Peyer's patch (tissue), 4 donors: ENCODE measurements at regions not wholly inside any gene's neighbourhood (a gene's known extent, or its start where the extent isn't known, plus 50 kb on each side); places are given as distances from the start of the nearest gene placed in this dataset.

Source experiments
- CTCF ChIP-seq, 6 experiments: fragments of 450-650 bp in 4 of 6; fragments of 200-600 bp in 2 of 6; sonication (generic) in 1 of 6; IDR thresholded peaks; one replicate each; pipeline ENCODE4 v1.5.1; 2017 to 2019; ENCODE audit warnings: antibody characterized with exemption in 6 of 6, mild to moderate bottlenecking in 3 of 6, moderate library complexity in 1 of 6
- POLR2A ChIP-seq, 2 donors: fragments of 450-650 bp; IDR thresholded peaks; one replicate each; pipeline ENCODE4 v1.5.1; 2017; ENCODE audit warnings: antibody characterized with exemption in 2 of 2, mild to moderate bottlenecking in 2 of 2, moderate library complexity in 2 of 2

- TF ChIP-seq CTCF (IDR thresholded peaks at IDR 0.05) (no peak), POLR2A (IDR thresholded peaks at IDR 0.05) (no peak)
These were observed 292.0 kb upstream of the C2CD4B start for GRCh38 chr15:62457100-62457499.
